ENCODE measurements at regions not wholly inside any gene's neighbourhood (a gene's known extent, or its start where the extent isn't known, plus 50 kb on each side); places are given as distances from the start of the nearest gene placed in this dataset.

DNA sequence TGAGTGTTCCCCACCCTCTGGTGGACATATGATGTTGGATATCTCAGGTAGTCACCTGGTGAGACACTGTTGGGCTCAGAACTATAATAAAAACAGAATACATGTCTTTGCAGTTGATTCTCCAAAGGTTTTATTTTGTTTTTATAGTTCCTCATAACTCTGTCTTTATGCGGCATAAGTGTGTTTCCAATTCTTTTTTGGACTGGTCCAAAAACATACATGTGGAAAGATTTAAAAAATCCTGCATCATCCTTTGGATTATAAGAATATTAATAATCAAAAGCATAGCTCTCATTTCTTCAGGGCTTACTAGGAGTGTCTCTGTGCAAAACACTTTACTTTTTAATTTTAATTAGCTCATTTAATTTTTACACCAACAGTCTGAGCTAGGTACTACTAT lies 71.0 kb upstream of the ANKRD34C start:
- no peak for TF ChIP-seq FOXM1 (IDR thresholded peaks at IDR 0.05; ENCODE audit: low read depth)
- no peak for TF ChIP-seq MEF2A (IDR thresholded peaks at IDR 0.05; ENCODE audit: borderline replicate concordance, low read depth)
- no peak for TF ChIP-seq ZBTB33 (IDR thresholded peaks at IDR 0.05; ENCODE audit: borderline replicate concordance, low read depth)
- no peak for TF ChIP-seq ELF1 (IDR thresholded peaks at IDR 0.05)
- no peak for TF ChIP-seq MXI1 (IDR thresholded peaks at IDR 0.05; ENCODE audit: low read depth, low read length)
- no peak for TF ChIP-seq SIN3A (IDR thresholded peaks at IDR 0.05; ENCODE audit: borderline replicate concordance, low read depth, low read length)
- no peak for TF ChIP-seq SMC3 (IDR thresholded peaks at IDR 0.05; ENCODE audit: low read depth, low read length)
- TF ChIP-seq TEAD4 (IDR thresholded peaks at IDR 0.05; ENCODE audit: borderline replicate concordance, insufficient read depth): no peak
- TF ChIP-seq USF1 (IDR thresholded peaks at IDR 0.05; ENCODE audit: borderline replicate concordance, low read depth): no peak
- no peak for TF ChIP-seq NFIC (IDR thresholded peaks at IDR 0.05; ENCODE audit: borderline replicate concordance)
- no peak for TF ChIP-seq FOXJ3 (CRISPR knock-in tag; IDR thresholded peaks at IDR 0.05)
- TF ChIP-seq, protein P1, sequence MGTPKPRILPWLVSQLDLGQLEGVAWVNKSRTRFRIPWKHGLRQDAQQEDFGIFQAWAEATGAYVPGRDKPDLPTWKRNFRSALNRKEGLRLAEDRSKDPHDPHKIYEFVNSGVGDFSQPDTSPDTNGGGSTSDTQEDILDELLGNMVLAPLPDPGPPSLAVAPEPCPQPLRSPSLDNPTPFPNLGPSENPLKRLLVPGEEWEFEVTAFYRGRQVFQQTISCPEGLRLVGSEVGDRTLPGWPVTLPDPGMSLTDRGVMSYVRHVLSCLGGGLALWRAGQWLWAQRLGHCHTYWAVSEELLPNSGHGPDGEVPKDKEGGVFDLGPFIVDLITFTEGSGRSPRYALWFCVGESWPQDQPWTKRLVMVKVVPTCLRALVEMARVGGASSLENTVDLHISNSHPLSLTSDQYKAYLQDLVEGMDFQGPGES (IDR thresholded peaks at IDR 0.05; ENCODE audit: low read depth, low read length): no peak
- TF ChIP-seq REST (IDR thresholded peaks at IDR 0.05; ENCODE audit: low read depth, low read length): no peak
- no peak for TF ChIP-seq CHD2 (IDR thresholded peaks at IDR 0.05; ENCODE audit: low read length, partially characterized antibody)
- no peak for TF ChIP-seq RCOR1 (IDR thresholded peaks at IDR 0.05; ENCODE audit: low read length)
- TF ChIP-seq MAX (IDR thresholded peaks at IDR 0.05; ENCODE audit: low read depth): no peak
- TF ChIP-seq TAF1 (IDR thresholded peaks at IDR 0.05; ENCODE audit: borderline replicate concordance, low read depth, low read length): no peak
- CTCF ChIA-PET: interaction anchor here (6.1 kb wide), 1 partner anchor 27 kb away, joined by 25 read pairs; no protein-coding TSS in a partner anchor
- 95% methylated on average over 1 of the region's 1 CpG for WGBS (ENCODE audit: low lambda C conversion rate)

More for the DNA sequence above, 71.0 kb upstream of the ANKRD34C start:
- Histone ChIP-seq H4K20me1 (ENCODE audit: insufficient read depth) (no peaks in the 10 kb centered on the region), H3K9me2 (no peaks in the 10 kb centered on the region), H3K4me2 (no peak overlapping the region), H3K9me3 (no peaks in the 10 kb centered on the region), H3K4me1 (ENCODE audit: control insufficient read depth in 1 of 2, insufficient read depth in 2 of 2, low read depth in 1 of 2, low read length in 1 of 2) (peaks cover 0 to 3% of the 10 kb centered on the region in 2 experiments; a peak in 1 of 4 replicates), H3K27ac (ENCODE audit: low read depth in 2 of 2, low read length in 1 of 2) (no peak overlapping the region), H3K9ac (no peak overlapping the region), H3K4me3 (ENCODE audit: low read depth in 2 of 2, low read length in 1 of 2) (no peak overlapping the region), H2AFZ (ENCODE audit: low read depth) (no peak overlapping the region), H3K27me3 (ENCODE audit: insufficient read depth) (no peaks in the 10 kb centered on the region), H3K36me3 (replicated peaks in 1 of 2; ENCODE audit: control insufficient read depth in 1 of 2, insufficient read depth in 2 of 2, low read length in 1 of 2) (no peaks in the 10 kb centered on the region), H3F3A (replicated peaks; ENCODE audit: insufficient read depth) (no peaks in the 10 kb centered on the region), H3K79me2 (ENCODE audit: insufficient read depth) (no peaks in the 10 kb centered on the region)
- DNase-seq: no peak
- POLR2A ChIA-PET: no interaction called here
